ENCODE measurements at regions not wholly inside any gene's neighbourhood (a gene's known extent, or its start where the extent isn't known, plus 50 kb on each side); places are given as distances from the start of the nearest gene placed in this dataset.
"Not testable (repeated sequence)": the region's sequence is repeated elsewhere in the genome, so short reads cannot be mapped to it uniquely, and the experiment has no call there.

DNA sequence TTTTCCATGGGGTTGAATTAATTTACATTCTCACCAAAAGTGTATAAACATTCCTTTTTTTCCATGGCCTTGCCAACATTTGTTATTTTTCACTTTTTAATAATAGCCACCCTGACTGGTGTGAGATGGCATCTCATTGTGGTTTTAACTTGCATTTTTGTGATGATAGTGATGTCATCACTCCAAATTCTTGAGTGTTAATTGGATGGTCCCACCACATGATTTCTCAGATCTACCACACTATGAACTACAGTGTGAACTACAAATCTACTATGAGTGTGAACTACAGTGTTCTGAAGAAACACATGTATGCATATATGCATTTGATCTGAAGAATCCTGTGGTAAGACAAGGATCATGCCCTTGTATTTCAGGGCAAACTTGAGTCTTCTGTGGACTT, 340.1 kb downstream of the ABCC12 start:
- peak; percentile 9 for DNase-seq (ENCODE audit: low read depth, low spot score)
- in situ Hi-C loops (cut with HindIII; ENCODE audit: low sequenced_read_pairs): no loop called here
- TF ChIP-seq, protein P1, sequence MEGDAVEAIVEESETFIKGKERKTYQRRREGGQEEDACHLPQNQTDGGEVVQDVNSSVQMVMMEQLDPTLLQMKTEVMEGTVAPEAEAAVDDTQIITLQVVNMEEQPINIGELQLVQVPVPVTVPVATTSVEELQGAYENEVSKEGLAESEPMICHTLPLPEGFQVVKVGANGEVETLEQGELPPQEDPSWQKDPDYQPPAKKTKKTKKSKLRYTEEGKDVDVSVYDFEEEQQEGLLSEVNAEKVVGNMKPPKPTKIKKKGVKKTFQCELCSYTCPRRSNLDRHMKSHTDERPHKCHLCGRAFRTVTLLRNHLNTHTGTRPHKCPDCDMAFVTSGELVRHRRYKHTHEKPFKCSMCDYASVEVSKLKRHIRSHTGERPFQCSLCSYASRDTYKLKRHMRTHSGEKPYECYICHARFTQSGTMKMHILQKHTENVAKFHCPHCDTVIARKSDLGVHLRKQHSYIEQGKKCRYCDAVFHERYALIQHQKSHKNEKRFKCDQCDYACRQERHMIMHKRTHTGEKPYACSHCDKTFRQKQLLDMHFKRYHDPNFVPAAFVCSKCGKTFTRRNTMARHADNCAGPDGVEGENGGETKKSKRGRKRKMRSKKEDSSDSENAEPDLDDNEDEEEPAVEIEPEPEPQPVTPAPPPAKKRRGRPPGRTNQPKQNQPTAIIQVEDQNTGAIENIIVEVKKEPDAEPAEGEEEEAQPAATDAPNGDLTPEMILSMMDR (IDR thresholded peaks at IDR 0.05; ENCODE audit: low read depth, low read length): no peak

DNA sequence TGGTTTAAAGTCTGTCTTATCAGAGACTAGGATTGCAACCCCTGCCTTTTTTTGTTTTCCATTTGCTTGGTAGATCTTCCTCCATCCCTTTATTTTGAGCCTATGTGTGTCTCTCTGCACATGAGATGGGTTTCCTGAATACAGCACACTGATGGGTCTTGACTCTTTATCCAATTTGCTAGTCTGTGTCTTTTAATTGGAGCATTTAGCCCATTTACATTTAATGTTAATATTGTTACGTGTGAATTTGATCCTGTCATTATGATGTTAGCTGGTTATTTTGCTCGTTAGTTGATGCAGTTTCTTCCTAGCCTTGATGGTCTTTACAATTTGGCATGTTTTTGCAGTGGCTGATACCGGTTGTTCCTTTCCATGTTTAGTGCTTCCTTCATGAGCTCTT, 344.0 kb downstream of the ABCC12 start:
- in situ Hi-C loops (cut with HindIII; ENCODE audit: low sequenced_read_pairs); DNase-seq (ENCODE audit: low read depth, low spot score); H3K4me3 ChIP-seq (ENCODE audit: low read depth, low read length): not testable (repeated sequence)

More for the DNA sequence above, 340.1 kb downstream of the ABCC12 start:
- H3K4me3 ChIP-seq (ENCODE audit: low read depth, low read length): no peak overlapping the region

DNA sequence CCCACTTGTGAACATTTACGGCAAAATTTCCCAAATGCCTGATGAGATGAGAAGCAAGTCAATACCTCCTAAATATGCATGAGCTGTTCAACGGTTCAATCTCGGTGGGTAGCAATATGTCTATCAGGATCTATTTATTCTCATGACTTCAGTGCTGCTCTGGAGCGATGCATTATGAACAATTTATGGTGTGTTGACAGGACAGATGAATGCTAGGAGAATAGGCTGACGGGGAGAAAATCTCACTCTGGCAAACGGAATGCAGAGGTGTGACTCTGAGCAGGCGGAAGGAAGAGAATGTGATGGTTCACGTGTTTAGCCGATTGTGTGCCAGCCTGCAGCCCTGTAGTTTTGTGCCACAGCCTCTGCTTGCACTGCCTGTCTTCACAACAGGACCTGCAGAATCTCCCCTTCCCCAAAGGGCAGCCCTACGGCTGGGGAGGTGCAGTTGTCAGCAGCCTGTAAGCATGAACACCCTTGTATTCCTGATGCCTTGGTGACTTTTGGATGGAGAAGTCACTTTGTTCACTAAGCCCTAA, 345.2 kb downstream of the PHKB start:
- in situ Hi-C loops (cut with HindIII; ENCODE audit: low sequenced_read_pairs): no loop called here
- no peak overlapping the region for H3K4me3 ChIP-seq (ENCODE audit: low read depth, low read length)
- TF ChIP-seq, protein P1 (IDR thresholded peaks at IDR 0.05; ENCODE audit: low read depth, low read length): no peak
- no peak for DNase-seq (ENCODE audit: low read depth, low spot score)

DNA sequence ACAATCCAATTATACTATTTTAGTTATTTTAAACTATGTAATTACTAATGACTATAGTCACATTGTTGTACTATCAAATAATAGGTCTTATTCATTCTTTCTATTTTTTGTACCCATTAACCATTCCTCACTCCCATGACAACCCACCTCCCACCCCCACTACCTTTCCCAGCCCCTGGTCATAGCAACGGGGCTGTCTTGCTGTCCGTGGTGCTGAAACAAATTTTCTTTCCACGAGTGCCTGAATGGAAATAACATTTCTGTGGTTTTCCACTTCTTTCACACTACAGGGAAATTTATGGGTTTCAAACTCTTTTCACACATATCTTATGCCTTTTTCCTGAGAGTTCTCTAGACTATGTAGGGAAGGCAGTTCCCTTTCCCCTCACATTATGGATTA, 326.6 kb downstream of the PHKB start:
- peak; percentile 36 for DNase-seq (ENCODE audit: low read depth, low spot score)
- no peak overlapping the region for H3K4me3 ChIP-seq (ENCODE audit: low read depth, low read length)
- in situ Hi-C loops (cut with HindIII; ENCODE audit: low sequenced_read_pairs): no loop called here
- TF ChIP-seq, protein P1 (IDR thresholded peaks at IDR 0.05; ENCODE audit: low read depth, low read length): no peak

DNA sequence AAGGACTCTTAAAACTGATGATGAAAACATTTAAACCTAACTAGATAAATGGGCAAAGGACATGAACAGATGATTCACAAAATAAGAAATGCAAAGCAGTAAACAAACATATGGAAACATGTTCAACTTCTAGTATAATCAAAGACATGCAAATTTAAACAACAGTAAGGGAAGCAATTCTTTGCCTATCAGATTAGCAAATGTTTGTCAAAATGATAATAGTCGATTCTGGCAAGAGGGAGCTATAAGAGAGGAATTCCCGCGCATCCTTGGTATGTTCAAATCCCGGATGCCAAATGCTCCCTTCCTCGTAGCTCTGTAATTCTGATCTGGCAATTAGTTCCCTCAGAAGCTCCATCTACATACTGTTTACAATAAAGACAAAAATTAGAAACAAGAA, 320.5 kb downstream of the PHKB start:
- TF ChIP-seq, protein P1 (IDR thresholded peaks at IDR 0.05; ENCODE audit: low read depth, low read length): no peak
- in situ Hi-C loops (cut with HindIII; ENCODE audit: low sequenced_read_pairs): no loop called here
- DNase-seq (ENCODE audit: low read depth, low spot score): no peak
- no peak overlapping the region for H3K4me3 ChIP-seq (ENCODE audit: low read depth, low read length)

DNA sequence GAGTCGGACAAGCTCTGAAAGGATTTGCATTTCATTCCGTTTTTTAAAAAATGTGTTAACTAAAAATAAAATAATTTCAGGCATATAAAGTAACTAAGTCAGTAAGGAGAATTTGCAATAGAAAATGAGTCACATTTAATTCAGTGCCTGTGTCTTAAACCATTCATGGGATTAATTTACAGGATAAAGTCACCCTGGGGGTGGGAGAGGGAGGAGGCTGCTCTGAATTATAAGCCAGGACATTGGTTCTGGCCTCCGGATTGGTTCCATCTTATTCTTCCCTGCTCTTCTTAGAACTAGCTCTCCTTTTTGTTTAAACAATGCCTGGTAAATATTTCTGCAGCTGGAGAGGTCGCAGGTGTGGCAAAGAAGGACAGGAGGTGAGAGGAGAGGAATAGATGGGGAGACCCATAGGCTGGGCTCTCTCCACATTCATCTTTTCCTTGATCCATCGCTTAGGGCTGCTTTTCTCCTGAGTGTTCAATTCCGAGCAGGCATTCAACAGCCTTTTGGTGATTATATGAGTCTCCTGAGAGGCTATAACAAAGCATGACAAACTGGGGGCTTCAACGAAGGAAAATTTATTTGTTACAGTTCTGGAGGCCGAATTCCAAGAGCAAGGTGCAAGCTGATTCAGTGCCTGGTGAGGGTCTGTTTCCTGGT, 319.2 kb downstream of the PHKB start:
- DNase-seq (ENCODE audit: low read depth, low spot score): no peak
- H3K4me3 ChIP-seq (ENCODE audit: low read depth, low read length): no peak overlapping the region
- in situ Hi-C loops (cut with HindIII; ENCODE audit: low sequenced_read_pairs): no loop called here
- TF ChIP-seq, protein P1 (IDR thresholded peaks at IDR 0.05; ENCODE audit: low read depth, low read length): no peak

DNA sequence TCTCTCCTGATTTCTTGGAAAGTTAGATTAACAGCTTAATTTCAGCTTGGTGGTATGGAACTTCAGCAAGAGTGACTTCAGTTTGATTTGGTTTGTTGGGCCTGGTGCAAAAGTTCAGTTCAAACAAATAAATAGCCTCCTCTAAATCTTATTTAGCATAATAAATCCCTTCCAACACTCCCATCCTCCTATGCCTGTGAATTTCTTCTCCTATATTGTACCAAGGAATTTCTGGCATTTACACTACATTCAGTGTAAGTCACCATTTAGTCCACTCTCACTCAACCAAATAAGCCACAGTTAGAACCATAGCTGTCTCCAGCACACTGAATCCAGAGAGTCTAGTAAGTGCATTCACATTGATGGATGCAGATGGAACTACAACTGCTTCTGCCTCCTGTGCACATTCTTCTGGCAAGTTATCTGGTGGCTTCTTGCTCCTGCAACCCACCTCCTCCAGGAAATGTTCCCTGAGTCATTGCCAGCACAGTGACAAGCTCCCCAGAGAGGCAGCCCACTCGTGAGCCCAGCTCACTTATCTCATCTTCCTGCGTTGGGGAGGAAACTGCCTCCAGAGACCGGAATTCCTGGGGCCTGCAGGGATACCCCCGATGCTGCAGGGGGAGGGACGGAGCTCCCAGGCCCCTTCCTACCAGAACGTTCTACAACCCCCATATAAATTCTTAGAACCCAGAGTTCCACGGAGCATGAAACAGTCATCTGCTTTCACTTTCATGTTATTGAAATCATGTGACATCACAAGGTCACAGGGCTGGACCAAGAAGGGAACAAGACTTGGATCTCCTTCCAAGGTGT, 318.3 kb downstream of the PHKB start:
- TF ChIP-seq, protein P1 (IDR thresholded peaks at IDR 0.05; ENCODE audit: low read depth, low read length): no peak
- in situ Hi-C loops (cut with HindIII; ENCODE audit: low sequenced_read_pairs): no loop called here
- no peak overlapping the region for H3K4me3 ChIP-seq (ENCODE audit: low read depth, low read length)
- no peak for DNase-seq (ENCODE audit: low read depth, low spot score)

All from astrocyte of the spinal cord (primary cell).